ENCODE measurements at regions not wholly inside any gene's neighbourhood (a gene's known extent, or its start where the extent isn't known, plus 50 kb on each side); places are given as distances from the start of the nearest gene placed in this dataset.

GRCh38 chr15:69795601-69796000 lies 302.1 kb downstream of the TLE3 start:
- peak overlapping the region; percentile 83 to 97 for H3K27ac ChIP-seq
- no peak for TF ChIP-seq CTCF (IDR thresholded peaks at IDR 0.05)
- no peak overlapping the region for H3K4me3 ChIP-seq
- DNase-seq (ENCODE audit: low spot score): peak; percentile 62

- DNase-seq (ENCODE audit: low spot score): peak; percentile 49
- no peak for TF ChIP-seq CTCF (IDR thresholded peaks at IDR 0.05)
- H3K27ac ChIP-seq: no peak overlapping the region
- no peak overlapping the region for H3K4me3 ChIP-seq
These were observed 300.6 kb downstream of the TLE3 start for GRCh38 chr15:69797051-69797595.

DNA sequence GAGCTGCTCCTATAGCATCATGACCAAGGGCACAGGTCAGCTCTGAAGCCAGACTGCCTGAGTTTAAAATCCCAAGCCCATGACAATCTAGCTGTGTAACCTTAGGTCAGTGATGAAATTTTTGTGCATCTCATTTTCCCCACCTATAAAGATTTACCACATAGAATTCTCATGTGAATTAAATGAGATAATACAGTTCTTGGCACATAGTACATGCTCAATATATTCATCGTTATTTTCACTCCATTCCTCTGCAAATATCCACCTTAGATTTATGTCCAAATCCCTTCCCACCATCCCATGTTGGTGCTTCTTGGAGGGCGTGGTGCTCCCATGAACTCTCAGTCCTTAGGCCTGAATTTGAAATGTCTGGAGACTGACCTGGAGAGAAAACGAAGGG lies 300.1 kb downstream of the TLE3 start:
- Histone ChIP-seq H3K4me3 (no peak overlapping the region), H3K27ac (no peak overlapping the region)
- DNase-seq (ENCODE audit: low spot score): no peak
- TF ChIP-seq CTCF (IDR thresholded peaks at IDR 0.05): no peak

DNA sequence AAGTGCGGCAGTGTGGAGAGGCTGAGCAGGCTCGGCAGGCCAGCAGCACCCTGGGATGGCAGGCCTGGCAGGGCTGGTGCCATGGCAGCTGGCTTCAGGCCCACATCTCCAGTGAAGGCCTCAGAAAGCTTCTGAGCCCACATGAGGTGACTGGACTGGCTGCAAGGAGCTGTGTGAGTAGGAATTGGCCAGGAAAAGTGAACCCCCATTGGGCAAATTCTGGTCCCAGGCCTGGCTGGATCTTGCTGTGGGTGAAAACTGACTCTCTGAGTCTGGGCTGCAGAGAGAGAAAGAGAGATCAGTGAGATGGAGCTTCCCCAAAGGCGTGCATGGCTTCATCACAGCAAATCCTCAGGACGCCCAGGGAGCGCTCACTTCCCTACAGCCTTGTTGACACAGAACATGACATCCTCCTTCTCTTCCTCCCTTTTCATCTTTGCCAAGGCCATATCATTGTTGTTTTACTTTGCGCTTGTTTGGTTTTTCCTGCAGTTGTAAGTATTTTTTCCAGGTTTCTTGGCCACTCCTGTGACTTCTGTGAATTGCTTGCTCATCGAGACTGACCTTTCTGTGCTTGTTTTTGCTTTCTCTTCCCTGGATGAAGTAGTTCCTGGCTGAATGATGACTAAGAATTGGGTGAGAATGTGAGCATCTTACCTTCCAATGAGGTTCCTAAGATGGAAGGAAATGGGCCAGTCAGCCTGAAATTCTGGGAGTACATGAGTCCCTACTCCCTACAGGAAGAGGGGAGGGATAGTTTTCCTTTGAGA lies 299.1 kb downstream of the TLE3 start:
- peak; percentile 59 for DNase-seq (ENCODE audit: low spot score)
- H3K27ac ChIP-seq: no peak overlapping the region
- no peak overlapping the region for H3K4me3 ChIP-seq
- no peak for TF ChIP-seq CTCF (IDR thresholded peaks at IDR 0.05)

DNA sequence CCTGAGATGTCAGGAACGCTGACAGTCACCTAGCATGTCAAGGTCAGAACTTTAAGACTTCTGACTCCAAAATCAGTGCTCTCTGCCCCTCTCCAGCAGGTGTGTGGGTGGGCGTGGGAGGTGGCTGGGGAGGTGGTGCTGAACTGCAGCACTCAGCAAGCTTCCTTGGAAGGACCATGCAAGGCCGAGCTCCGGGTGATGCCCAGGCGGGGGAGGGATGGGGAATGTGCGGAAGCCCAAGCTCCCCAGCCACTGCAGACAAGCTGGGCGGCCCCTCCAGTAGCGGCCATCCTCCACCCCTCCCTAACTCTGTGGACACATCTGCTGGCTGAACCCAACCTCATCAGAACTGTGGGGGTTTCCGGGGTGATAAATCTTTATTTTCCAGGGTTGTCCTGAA lies 296.6 kb downstream of the TLE3 start:
- Histone ChIP-seq H3K27ac (no peak overlapping the region), H3K4me3 (no peak overlapping the region)
- DNase-seq (ENCODE audit: low spot score): no peak
- TF ChIP-seq CTCF (IDR thresholded peaks at IDR 0.05): no peak

DNA sequence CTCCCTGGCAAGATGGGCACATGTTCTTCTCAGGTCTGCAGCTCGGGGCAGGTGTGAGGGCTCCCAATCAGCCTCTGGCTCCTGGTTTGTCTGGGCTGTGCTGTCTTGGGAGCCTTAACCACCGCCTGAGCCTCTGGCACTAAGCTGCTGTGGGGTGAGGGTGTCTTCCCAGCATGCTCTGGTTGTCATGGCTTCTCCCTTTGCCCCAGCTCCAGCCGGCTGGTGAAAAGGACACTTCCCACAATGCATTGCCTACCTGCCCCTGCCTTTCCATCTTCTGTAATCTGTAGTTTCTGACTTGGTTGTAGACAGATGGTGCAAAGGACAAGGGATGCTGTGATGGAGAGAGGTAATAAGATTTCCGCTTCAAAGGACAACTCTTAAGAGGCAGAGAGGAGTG lies 295.3 kb downstream of the TLE3 start:
- Histone ChIP-seq H3K4me3 (no peak overlapping the region), H3K27ac (no peak overlapping the region)
- no peak for TF ChIP-seq CTCF (IDR thresholded peaks at IDR 0.05)
- no peak for DNase-seq (ENCODE audit: low spot score)

DNA sequence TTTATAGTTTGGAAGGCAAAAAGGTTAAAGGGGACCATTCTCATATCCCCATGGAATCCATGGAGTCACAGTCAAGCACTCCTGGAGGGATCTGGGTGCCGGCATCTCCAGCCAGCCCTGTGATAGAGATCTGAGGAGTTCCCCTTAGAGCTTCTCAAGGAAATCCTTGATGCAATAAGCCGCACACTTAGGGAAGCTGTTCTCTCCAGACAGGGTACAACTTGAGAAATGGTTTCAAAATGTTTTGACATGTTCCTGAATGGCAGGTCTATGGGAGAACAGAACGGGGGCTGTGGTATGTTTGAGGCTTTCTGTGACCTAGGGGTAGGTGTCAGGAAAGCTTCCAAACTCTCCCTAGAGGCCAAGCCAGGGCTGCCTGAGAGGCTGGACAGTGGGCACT lies 292.9 kb downstream of the TLE3 start:
- no peak for DNase-seq (ENCODE audit: low spot score)
- no peak overlapping the region for H3K27ac ChIP-seq
- TF ChIP-seq CTCF (IDR thresholded peaks at IDR 0.05): no peak
- no peak overlapping the region for H3K4me3 ChIP-seq
